KMS-11 (cell line): ENCODE measurements at regions not wholly inside any gene's neighbourhood (a gene's known extent, or its start where the extent isn't known, plus 50 kb on each side); places are given as distances from the start of the nearest gene placed in this dataset.

ENCODE experiments used
- H2AFZ ChIP-seq: fragments of 200-600 bp; sonication (generic); 2 replicates; pipeline ENCODE4 v1.6.1; 2016; ENCODE audit warnings: antibody characterized with exemption, mixed run types, low read depth
- H3K27ac ChIP-seq: fragments of 200-600 bp; sonication (generic); 2 replicates; pipeline ENCODE4 v1.6.1; 2016; ENCODE audit warnings: mild to moderate bottlenecking, mixed run types
- H3K27me3 ChIP-seq: fragments of 200-600 bp; sonication (generic); 2 replicates; pipeline ENCODE4 v1.6.1; 2017; ENCODE audit warnings: mild to moderate bottlenecking, low read depth, mixed run types, moderate library complexity; ENCODE audit not compliant: insufficient read depth
- H3K36me3 ChIP-seq: fragments of 200-600 bp; sonication (generic); 2 replicates; pipeline ENCODE4 v1.6.1; 2017; ENCODE audit warnings: mild to moderate bottlenecking, mixed run types; ENCODE audit not compliant: insufficient read depth
- H3K4me1 ChIP-seq: fragments of 200-600 bp; sonication (generic); 2 replicates; pipeline ENCODE4 v1.6.1; 2016; ENCODE audit warnings: mild to moderate bottlenecking, low read depth, mixed run types; ENCODE audit not compliant: poor library complexity, severe bottlenecking
- H3K4me2 ChIP-seq: fragments of 200-600 bp; sonication (generic); 2 replicates; pipeline ENCODE4 v1.7.0; 2016; ENCODE audit warnings: mild to moderate bottlenecking, mixed run types
- H3K4me3 ChIP-seq: fragments of 200-600 bp; sonication (generic); IDR thresholded peaks from 2 replicates; pipeline ENCODE4 v1.6.1; 2017; ENCODE audit warnings: low read depth, low read length, mixed read lengths; ENCODE audit not compliant: insufficient read depth
- H3K79me2 ChIP-seq: fragments of 200-600 bp; sonication (generic); 2 replicates; pipeline ENCODE4 v1.6.1; 2016; ENCODE audit warnings: low read depth, mixed run types; ENCODE audit not compliant: insufficient read depth
- H3K9ac ChIP-seq: fragments of 200-600 bp; sonication (generic); 2 replicates; pipeline ENCODE4 v1.6.1; 2016; ENCODE audit warnings: mild to moderate bottlenecking, mixed run types
- H4K20me1 ChIP-seq: fragments of 200-600 bp; sonication (generic); 2 replicates; pipeline ENCODE4 v1.6.1; 2016; ENCODE audit warnings: mild to moderate bottlenecking, mixed run types; ENCODE audit not compliant: insufficient read depth
- TF ChIP-seq, protein P1 (sequence below): fragments of 200-600 bp; sonication (generic); conservative IDR thresholded peaks from 2 replicates; pipeline ENCODE4 v1.6.1; 2017; ENCODE audit warnings: low read depth, mild to moderate bottlenecking, antibody characterized with exemption, low read length, moderate library complexity, mixed read lengths

DNA sequence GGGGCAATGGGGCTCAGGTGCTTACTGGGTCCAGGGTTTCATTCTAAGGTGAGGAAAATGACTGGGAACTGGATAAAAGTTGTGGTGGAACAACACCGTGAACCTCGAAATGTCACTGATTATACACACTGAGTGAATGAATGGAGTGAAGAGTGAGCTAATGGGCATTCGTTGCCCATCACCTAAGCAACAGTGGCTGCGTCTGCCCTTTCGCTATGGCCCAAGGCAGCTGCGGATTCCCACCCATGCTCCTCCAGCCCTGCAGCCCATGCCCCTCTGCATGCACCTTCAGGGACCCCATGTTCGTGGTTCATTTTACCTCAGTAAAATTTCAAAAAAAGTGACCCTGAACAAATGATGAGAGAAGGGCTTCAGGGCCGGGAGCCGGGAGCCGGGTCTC is 196.3 kb downstream of the CTTN start:
- Histone ChIP-seq H4K20me1 (no peaks in the 10 kb centered on the region), H3K4me1 (no peaks in the 10 kb centered on the region), H3K4me2 (no peak overlapping the region), H3K4me3 (no peak overlapping the region), H3K9ac (no peak overlapping the region), H3K36me3 (no peaks in the 10 kb centered on the region), H3K27ac (no peak overlapping the region), H2AFZ (no peak overlapping the region), H3K79me2 (no peaks in the 10 kb centered on the region), H3K27me3 (no peaks in the 10 kb centered on the region)
- TF ChIP-seq, protein P1, sequence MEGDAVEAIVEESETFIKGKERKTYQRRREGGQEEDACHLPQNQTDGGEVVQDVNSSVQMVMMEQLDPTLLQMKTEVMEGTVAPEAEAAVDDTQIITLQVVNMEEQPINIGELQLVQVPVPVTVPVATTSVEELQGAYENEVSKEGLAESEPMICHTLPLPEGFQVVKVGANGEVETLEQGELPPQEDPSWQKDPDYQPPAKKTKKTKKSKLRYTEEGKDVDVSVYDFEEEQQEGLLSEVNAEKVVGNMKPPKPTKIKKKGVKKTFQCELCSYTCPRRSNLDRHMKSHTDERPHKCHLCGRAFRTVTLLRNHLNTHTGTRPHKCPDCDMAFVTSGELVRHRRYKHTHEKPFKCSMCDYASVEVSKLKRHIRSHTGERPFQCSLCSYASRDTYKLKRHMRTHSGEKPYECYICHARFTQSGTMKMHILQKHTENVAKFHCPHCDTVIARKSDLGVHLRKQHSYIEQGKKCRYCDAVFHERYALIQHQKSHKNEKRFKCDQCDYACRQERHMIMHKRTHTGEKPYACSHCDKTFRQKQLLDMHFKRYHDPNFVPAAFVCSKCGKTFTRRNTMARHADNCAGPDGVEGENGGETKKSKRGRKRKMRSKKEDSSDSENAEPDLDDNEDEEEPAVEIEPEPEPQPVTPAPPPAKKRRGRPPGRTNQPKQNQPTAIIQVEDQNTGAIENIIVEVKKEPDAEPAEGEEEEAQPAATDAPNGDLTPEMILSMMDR, result no peak

DNA sequence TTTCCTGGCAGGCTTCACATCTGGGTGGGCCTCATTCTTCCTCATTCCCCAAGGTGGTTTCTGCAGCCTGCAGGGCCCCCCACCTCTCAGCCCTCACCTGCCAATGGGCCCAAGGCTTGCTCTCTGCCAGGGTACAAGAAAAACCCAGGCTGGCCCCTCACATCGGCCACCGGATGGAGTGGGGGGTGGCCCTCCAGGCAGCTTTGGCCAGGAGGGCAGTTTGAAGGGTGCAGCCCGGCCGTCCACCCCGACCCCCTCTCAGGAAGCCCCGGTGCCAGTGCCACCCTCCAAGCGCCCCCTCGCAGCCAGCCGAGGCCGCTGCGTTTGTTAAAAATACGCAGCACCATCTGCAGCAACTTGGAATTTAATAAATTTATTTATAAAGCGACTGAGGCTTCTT is 196.7 kb downstream of the CTTN start:
- no peaks in the 10 kb centered on the region for H3K36me3 ChIP-seq
- H3K4me1 ChIP-seq, result no peaks in the 10 kb centered on the region
- no peak overlapping the region for H3K9ac ChIP-seq
- H3K79me2 ChIP-seq, result no peaks in the 10 kb centered on the region
- H3K27ac ChIP-seq, result no peak overlapping the region
- no peak overlapping the region for H3K4me2 ChIP-seq
- TF ChIP-seq, protein P1, result no peak
- H4K20me1 ChIP-seq, result no peaks in the 10 kb centered on the region
- H2AFZ ChIP-seq, result no peak overlapping the region
- H3K27me3 ChIP-seq, result no peaks in the 10 kb centered on the region
- H3K4me3 ChIP-seq, result no peak overlapping the region

DNA sequence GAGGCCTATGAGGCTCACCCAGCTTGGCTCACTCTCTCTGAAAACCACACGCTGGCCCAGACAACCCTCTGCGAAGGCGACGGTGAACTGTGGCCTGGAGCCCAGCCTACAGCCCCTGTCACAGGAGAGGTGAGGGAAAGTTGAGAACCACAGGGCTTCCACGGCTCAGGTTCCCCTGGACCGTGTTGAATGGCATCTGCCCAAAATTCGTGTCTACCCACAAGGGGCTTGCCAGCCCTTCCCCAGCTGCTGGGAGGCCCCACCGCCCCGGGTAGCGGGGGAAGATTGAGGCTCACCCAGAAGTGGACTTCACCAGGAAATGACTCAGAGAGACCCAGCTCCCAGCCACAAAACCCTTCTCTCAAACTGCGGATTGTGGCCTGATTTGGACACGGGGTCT is 197.1 kb downstream of the CTTN start:
- H2AFZ ChIP-seq, result no peak overlapping the region
- H3K27ac ChIP-seq, result no peak overlapping the region
- H3K4me1 ChIP-seq, result no peaks in the 10 kb centered on the region
- H3K27me3 ChIP-seq, result no peaks in the 10 kb centered on the region
- no peak overlapping the region for H3K4me3 ChIP-seq
- H3K4me2 ChIP-seq, result no peak overlapping the region
- H3K9ac ChIP-seq, result no peak overlapping the region
- TF ChIP-seq, protein P1, result no peak
- no peaks in the 10 kb centered on the region for H3K79me2 ChIP-seq
- H4K20me1 ChIP-seq, result no peaks in the 10 kb centered on the region
- H3K36me3 ChIP-seq, result no peaks in the 10 kb centered on the region

DNA sequence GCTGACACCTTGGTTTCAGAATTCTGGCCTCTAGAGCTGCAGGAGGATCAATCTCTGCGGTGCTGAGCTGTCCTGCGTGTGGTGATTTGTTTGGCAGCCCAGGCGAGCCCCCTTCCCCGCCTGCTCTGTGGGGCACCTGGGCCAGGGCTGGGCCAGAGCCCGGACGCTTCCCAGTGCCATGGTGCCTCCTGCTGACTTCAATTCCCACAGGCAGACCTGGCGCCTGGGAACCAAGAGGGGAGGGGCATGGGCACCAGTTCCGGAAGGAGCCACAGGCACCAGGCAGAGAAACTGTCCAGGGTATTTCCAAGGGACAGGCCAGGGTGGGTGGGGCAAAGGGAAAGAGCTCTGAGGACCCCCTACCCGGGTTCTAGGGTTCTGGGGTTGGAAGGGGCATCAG is 197.8 kb downstream of the CTTN start:
- no peak overlapping the region for H2AFZ ChIP-seq
- H3K4me3 ChIP-seq, result no peak overlapping the region
- H3K4me1 ChIP-seq, result no peaks in the 10 kb centered on the region
- H3K9ac ChIP-seq, result no peak overlapping the region
- H3K36me3 ChIP-seq, result no peaks in the 10 kb centered on the region
- H3K27ac ChIP-seq, result no peak overlapping the region
- H3K4me2 ChIP-seq, result no peak overlapping the region
- H4K20me1 ChIP-seq, result no peaks in the 10 kb centered on the region
- H3K27me3 ChIP-seq, result no peaks in the 10 kb centered on the region
- H3K79me2 ChIP-seq, result no peaks in the 10 kb centered on the region
- TF ChIP-seq, protein P1, result no peak

DNA sequence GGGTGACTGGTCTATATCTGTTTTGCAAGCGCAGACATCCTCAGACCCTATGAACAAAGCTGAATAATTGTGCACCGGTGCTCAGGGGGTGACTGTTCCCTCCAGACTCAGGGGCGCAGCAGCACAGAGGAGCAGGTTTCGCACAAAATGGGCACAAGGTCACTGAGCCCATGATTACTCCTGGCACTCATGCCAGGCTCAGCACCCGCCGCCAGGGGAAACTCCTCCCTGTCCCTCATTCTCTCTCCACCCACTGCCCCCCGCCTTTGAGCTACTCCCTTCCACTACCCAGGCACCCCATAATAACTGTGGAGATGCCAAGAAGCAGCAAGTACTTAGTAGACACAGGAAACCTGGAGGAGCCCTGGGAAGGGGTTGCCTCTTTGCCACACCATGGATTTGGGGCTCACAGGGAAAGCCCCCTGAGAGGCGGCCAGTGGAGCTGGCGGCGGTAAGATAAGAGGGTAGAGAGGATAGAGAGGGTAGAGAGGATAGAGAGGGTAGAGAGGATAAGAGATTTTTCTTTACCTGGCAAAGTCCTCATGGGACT is 198.8 kb downstream of the CTTN start:
- H3K4me3 ChIP-seq, result no peak overlapping the region
- H3K79me2 ChIP-seq, result no peaks in the 10 kb centered on the region
- H3K4me2 ChIP-seq, result no peak overlapping the region
- no peak overlapping the region for H3K9ac ChIP-seq
- no peaks in the 10 kb centered on the region for H3K4me1 ChIP-seq
- no peak overlapping the region for H2AFZ ChIP-seq
- no peaks in the 10 kb centered on the region for H3K27me3 ChIP-seq
- no peak overlapping the region for H3K27ac ChIP-seq
- no peaks in the 10 kb centered on the region for H3K36me3 ChIP-seq
- no peaks in the 10 kb centered on the region for H4K20me1 ChIP-seq
- TF ChIP-seq, protein P1, result no peak
